Liver (tissue), 8 donors: ENCODE measurements at regions not wholly inside any gene's neighbourhood (a gene's known extent, or its start where the extent isn't known, plus 50 kb on each side); places are given as distances from the start of the nearest gene placed in this dataset.

Experiments used
- DNase-seq: peaks from one replicate; pipeline ENCODE4 v3.0.0-alpha.2; 2017; ENCODE audit warnings: low spot score
- H3K27ac ChIP-seq, 2 donors: one replicate each; pipeline ENCODE4 v1.7.0; 2013; ENCODE audit warnings: inconsistent platforms in 2 of 2, low read length in 2 of 2, control low read depth in 1 of 2, low read depth in 1 of 2, mild to moderate bottlenecking in 1 of 2
- H3K27me3 ChIP-seq, 4 donors: one replicate each; pipeline versions ENCODE4 v1.6.1 to v1.7.0; 2013; ENCODE audit warnings: low read length in 3 of 4, inconsistent platforms in 1 of 4, mild to moderate bottlenecking in 1 of 4, moderate library complexity in 1 of 4; ENCODE audit not compliant: control insufficient read depth in 4 of 4, insufficient read depth in 4 of 4
- H3K36me3 ChIP-seq, 4 donors: one replicate each; pipeline versions ENCODE4 v1.6.1 to v1.7.0; 2013; ENCODE audit warnings: low read length in 3 of 4, mild to moderate bottlenecking in 3 of 4, low read depth in 1 of 4, moderate library complexity in 1 of 4; ENCODE audit not compliant: control insufficient read depth in 4 of 4, insufficient read depth in 3 of 4
- H3K4me1 ChIP-seq, 4 donors: one replicate each; pipeline versions ENCODE4 v1.6.1 to v1.7.0; 2013; ENCODE audit warnings: low read length in 3 of 4, mild to moderate bottlenecking in 3 of 4, moderate library complexity in 1 of 4; ENCODE audit not compliant: control insufficient read depth in 4 of 4, insufficient read depth in 4 of 4
- H3K4me3 ChIP-seq, 3 donors: one replicate each; pipeline versions ENCODE4 v1.6.1 to v1.7.0; 2013; ENCODE audit warnings: low read length in 3 of 3, control low read depth in 1 of 3, low read depth in 1 of 3, mild to moderate bottlenecking in 1 of 3
- H3K9ac ChIP-seq, 2 donors: one replicate each; pipeline ENCODE4 v1.7.0; 2013; ENCODE audit warnings: low read length in 2 of 2, mild to moderate bottlenecking in 2 of 2, moderate library complexity in 2 of 2, control low read depth in 1 of 2, low read depth in 1 of 2
- H3K9me3 ChIP-seq, 4 donors: one replicate each; pipeline versions ENCODE4 v1.6.1 to v1.7.0; 2013; ENCODE audit warnings: low read length in 3 of 4; ENCODE audit not compliant: control insufficient read depth in 4 of 4
- EGR1 ChIP-seq, 2 donors: IDR thresholded peaks; 2 replicates each; pipeline ENCODE4 v1.6.1; 2016 to 2018; ENCODE audit warnings: antibody characterized with exemption in 2 of 2, low read depth in 2 of 2
- FOXA1 ChIP-seq: IDR thresholded peaks from 2 replicates; pipeline ENCODE4 v1.6.1; 2016; ENCODE audit warnings: antibody characterized with exemption
- FOXA2 ChIP-seq: IDR thresholded peaks from 2 replicates; pipeline ENCODE4 v1.6.1; 2016; ENCODE audit warnings: antibody characterized with exemption
- GABPA ChIP-seq, 2 donors: IDR thresholded peaks in 1 of 2; conservative IDR thresholded peaks in 1 of 2; 2 replicates each; pipeline ENCODE4 v1.6.1; 2016; ENCODE audit warnings: antibody characterized with exemption in 2 of 2, mild to moderate bottlenecking in 1 of 2, moderate library complexity in 1 of 2
- HNF4A ChIP-seq, 2 donors: conservative IDR thresholded peaks; 2 replicates each; pipeline ENCODE4 v1.6.1; 2016; ENCODE audit warnings: antibody characterized with exemption in 2 of 2, mild to moderate bottlenecking in 2 of 2
- HNF4G ChIP-seq: IDR thresholded peaks from 2 replicates; pipeline ENCODE4 v1.6.1; 2016; ENCODE audit warnings: antibody characterized with exemption
- JUND ChIP-seq, 2 donors: IDR thresholded peaks; 2 replicates each; pipeline ENCODE4 v1.6.1; 2016; ENCODE audit warnings: antibody characterized with exemption in 2 of 2
- NR2F2 ChIP-seq: IDR thresholded peaks from 2 replicates; pipeline ENCODE4 v1.6.1; 2016; ENCODE audit warnings: antibody characterized with exemption
- RAD21 ChIP-seq, 2 donors: IDR thresholded peaks; 2 replicates each; pipeline ENCODE4 v1.6.1; 2016; ENCODE audit warnings: antibody characterized with exemption in 2 of 2, mild to moderate bottlenecking in 2 of 2
- SP1 ChIP-seq: IDR thresholded peaks from 2 replicates; pipeline ENCODE4 v1.6.1; 2018; ENCODE audit warnings: antibody characterized with exemption, mild to moderate bottlenecking
- TAF1 ChIP-seq: conservative IDR thresholded peaks from 2 replicates; pipeline ENCODE4 v1.6.1; 2016; ENCODE audit warnings: antibody characterized with exemption, mild to moderate bottlenecking
- YY1 ChIP-seq: IDR thresholded peaks from 2 replicates; pipeline ENCODE4 v1.6.1; 2016; ENCODE audit warnings: antibody characterized with exemption, mild to moderate bottlenecking
- WGBS: extraction: QIAGEN DNeasy Blood & Tissue Kit; methylation state at CpG from one replicate; pipeline ENCODE4 v1.1.7; 2013; 5-methylcytosine and 5-hydroxymethylcytosine counted together
- TF ChIP-seq, protein P1 (sequence below): IDR thresholded peaks from 2 replicates; pipeline ENCODE4 v1.6.1; 2016; ENCODE audit warnings: antibody characterized with exemption
- TF ChIP-seq, protein P2 (sequence below): IDR thresholded peaks from 2 replicates; pipeline ENCODE4 v1.6.1; 2016; ENCODE audit warnings: antibody characterized with exemption
- TF ChIP-seq, protein P3 (sequence below): fragments of 150-350 bp; IDR thresholded peaks from 2 replicates; pipeline ENCODE4 v1.5.1; 2017; ENCODE audit warnings: improper control_type of control experiment, low read depth, low read length; ENCODE audit not compliant: missing input control
- TF ChIP-seq, protein P4 (sequence below): IDR thresholded peaks from 2 replicates; pipeline ENCODE4 v1.6.1; 2016; ENCODE audit warnings: antibody characterized with exemption
- TF ChIP-seq, protein P5 (sequence below): IDR thresholded peaks from 2 replicates; pipeline ENCODE4 v1.6.1; 2016; ENCODE audit warnings: antibody characterized with exemption, mild to moderate bottlenecking
- donor health status: healthy.
- donor health status: healthy.
- donor health status: healthy.
- donor health status: healthy.
- donor health status: healthy.

DNA sequence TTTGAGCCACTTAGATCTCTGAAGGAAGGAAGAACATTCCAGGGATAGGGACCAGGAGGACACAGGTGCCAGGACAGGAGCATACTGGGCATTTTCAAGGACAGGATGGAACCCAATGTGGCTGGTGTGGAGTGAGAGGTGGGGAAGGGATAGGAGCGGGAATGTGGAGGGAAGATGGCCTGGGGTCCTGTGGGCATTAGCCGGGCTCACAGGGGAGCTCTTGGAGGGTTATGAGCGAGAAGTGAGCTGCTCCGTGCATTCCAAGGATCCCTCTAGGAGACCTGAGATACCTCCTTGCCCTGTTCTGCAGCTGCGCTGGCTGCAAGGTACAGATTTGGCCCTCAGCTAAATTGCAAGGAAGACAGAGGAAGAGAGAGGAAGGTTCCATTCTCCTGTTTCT is 87.5 kb downstream of the IER5 start:
- Histone ChIP-seq H3K9me3 (peaks cover 0 to 8% (median 4%) of the 10 kb centered on the region in 4 donors), H3K9ac (no peak overlapping the region), H3K27me3 (no peaks in the 10 kb centered on the region), H3K4me3 (no peak overlapping the region), H3K36me3 (no peaks in the 10 kb centered on the region), H3K4me1 (no peaks in the 10 kb centered on the region), H3K27ac (no peak overlapping the region)
- 96% methylated on average over 5 of the region's 5 CpGs for WGBS
- TF ChIP-seq YY1 (no peak), GABPA (IDR thresholded peaks at IDR 0.05 in 1 of 2, conservative IDR thresholded peaks at IDR 0.05 in 1 of 2) (no peak), SP1 (no peak), JUND (IDR thresholded peaks at IDR 0.05) (no peak), FOXA1 (no peak), HNF4A (conservative IDR thresholded peaks at IDR 0.05) (no peak), HNF4G (no peak), FOXA2 (no peak), TAF1 (no peak)
- TF ChIP-seq, protein P1, sequence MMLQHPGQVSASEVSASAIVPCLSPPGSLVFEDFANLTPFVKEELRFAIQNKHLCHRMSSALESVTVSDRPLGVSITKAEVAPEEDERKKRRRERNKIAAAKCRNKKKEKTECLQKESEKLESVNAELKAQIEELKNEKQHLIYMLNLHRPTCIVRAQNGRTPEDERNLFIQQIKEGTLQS, result no peak
- TF ChIP-seq, protein P2, sequence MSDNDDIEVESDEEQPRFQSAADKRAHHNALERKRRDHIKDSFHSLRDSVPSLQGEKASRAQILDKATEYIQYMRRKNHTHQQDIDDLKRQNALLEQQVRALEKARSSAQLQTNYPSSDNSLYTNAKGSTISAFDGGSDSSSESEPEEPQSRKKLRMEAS, result no peak
- DNase-seq, result peak; percentile 14

DNA sequence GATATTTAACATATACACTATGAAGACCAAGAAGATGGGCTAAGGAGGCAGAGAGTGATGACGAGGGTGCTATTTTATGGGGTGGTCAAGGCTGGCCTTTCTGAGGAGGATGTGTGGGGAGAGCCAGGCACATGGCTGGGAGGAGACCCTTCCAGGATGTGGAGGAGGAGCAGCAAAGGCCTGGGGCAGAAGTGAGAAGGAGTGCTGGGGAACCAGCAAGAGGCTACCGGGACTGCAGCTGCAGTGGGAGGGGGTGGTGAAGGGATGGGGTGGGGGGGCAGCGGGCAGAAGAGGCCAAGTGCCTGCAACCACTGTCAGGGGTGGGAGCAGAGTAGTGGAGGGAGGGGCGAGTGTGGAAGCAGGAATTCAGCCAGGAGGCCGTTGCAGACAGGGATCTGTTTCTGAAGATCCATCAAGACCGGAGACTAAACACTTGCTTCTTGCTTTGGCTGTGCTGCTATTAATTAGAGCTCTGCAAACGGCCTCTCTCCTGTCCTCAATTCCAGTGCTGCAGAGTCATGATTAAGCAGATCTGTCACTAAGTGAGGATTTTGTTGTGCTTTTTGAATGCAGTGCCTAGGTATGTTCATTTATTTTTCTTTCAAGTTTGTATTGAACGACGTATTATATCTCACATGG is 89.9 kb downstream of the IER5 start:
- Histone ChIP-seq H3K9ac (no peak overlapping the region), H3K4me1 (no peaks in the 10 kb centered on the region), H3K4me3 (no peak overlapping the region), H3K9me3 (peaks cover 0 to 3% (median 0%) of the 10 kb centered on the region in 4 donors), H3K27me3 (no peaks in the 10 kb centered on the region), H3K36me3 (no peaks in the 10 kb centered on the region), H3K27ac (no peak overlapping the region)
- TF ChIP-seq TAF1 (no peak), NR2F2 (no peak), GABPA (IDR thresholded peaks at IDR 0.05 in 1 of 2, conservative IDR thresholded peaks at IDR 0.05 in 1 of 2) (no peak), YY1 (no peak), RAD21 (IDR thresholded peaks at IDR 0.05) (no peak), HNF4A (conservative IDR thresholded peaks at IDR 0.05) (no peak)
- TF ChIP-seq, protein P3, sequence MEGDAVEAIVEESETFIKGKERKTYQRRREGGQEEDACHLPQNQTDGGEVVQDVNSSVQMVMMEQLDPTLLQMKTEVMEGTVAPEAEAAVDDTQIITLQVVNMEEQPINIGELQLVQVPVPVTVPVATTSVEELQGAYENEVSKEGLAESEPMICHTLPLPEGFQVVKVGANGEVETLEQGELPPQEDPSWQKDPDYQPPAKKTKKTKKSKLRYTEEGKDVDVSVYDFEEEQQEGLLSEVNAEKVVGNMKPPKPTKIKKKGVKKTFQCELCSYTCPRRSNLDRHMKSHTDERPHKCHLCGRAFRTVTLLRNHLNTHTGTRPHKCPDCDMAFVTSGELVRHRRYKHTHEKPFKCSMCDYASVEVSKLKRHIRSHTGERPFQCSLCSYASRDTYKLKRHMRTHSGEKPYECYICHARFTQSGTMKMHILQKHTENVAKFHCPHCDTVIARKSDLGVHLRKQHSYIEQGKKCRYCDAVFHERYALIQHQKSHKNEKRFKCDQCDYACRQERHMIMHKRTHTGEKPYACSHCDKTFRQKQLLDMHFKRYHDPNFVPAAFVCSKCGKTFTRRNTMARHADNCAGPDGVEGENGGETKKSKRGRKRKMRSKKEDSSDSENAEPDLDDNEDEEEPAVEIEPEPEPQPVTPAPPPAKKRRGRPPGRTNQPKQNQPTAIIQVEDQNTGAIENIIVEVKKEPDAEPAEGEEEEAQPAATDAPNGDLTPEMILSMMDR, result no peak
- DNase-seq, result no peak
- WGBS, result 62% methylated on average over 9 of the region's 9 CpGs

DNA sequence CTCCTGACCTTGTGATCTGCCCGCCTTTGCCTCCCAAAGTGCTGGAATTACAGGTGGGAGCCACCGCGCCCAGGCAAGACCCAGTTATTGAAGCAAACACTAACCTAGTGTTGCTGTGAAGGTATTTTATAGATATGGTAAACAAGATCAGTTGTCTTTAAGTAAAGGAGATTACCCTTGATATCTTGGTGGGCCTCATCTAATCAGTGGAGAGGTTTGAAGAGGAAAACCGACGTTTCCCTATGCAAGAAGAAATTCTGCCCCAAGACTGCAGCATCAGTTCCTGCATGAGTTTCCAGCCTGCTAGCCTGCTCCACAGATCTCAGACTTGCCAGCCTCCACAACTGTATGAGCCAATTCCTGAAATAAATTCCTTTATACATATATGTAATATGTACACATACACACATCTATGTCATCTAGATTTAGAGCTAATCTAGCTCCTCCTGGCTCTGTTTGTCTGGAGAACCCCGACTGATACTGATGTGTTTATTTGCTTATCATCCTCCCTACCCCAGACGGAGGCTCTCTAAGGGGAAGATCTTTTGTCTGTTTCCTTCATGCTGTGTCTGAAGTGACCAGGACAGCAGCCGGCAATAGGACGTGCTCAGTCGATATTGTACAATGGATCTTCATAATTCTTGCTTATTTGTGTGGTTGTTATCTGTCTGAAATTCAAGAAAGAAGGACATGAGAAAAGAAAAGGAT is 90.9 kb downstream of the IER5 start:
- Histone ChIP-seq H3K27ac (no peak overlapping the region), H3K27me3 (no peaks in the 10 kb centered on the region), H3K9me3 (no peaks in the 10 kb centered on the region), H3K9ac (no peak overlapping the region), H3K4me3 (no peak overlapping the region), H3K36me3 (no peaks in the 10 kb centered on the region), H3K4me1 (no peaks in the 10 kb centered on the region)
- WGBS, result 65% methylated on average over 10 of the region's 10 CpGs
- no peak for DNase-seq
- TF ChIP-seq, protein P4, sequence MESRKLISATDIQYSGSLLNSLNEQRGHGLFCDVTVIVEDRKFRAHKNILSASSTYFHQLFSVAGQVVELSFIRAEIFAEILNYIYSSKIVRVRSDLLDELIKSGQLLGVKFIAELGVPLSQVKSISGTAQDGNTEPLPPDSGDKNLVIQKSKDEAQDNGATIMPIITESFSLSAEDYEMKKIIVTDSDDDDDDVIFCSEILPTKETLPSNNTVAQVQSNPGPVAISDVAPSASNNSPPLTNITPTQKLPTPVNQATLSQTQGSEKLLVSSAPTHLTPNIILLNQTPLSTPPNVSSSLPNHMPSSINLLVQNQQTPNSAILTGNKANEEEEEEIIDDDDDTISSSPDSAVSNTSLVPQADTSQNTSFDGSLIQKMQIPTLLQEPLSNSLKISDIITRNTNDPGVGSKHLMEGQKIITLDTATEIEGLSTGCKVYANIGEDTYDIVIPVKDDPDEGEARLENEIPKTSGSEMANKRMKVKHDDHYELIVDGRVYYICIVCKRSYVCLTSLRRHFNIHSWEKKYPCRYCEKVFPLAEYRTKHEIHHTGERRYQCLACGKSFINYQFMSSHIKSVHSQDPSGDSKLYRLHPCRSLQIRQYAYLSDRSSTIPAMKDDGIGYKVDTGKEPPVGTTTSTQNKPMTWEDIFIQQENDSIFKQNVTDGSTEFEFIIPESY, result no peak
- TF ChIP-seq HNF4G (no peak), HNF4A (conservative IDR thresholded peaks at IDR 0.05) (no peak), FOXA1 (no peak), YY1 (no peak), TAF1 (no peak), EGR1 (IDR thresholded peaks at IDR 0.05; ENCODE audit: low read depth in 2 of 2) (no peak)
- TF ChIP-seq, protein P1, result no peak
- TF ChIP-seq, protein P5, sequence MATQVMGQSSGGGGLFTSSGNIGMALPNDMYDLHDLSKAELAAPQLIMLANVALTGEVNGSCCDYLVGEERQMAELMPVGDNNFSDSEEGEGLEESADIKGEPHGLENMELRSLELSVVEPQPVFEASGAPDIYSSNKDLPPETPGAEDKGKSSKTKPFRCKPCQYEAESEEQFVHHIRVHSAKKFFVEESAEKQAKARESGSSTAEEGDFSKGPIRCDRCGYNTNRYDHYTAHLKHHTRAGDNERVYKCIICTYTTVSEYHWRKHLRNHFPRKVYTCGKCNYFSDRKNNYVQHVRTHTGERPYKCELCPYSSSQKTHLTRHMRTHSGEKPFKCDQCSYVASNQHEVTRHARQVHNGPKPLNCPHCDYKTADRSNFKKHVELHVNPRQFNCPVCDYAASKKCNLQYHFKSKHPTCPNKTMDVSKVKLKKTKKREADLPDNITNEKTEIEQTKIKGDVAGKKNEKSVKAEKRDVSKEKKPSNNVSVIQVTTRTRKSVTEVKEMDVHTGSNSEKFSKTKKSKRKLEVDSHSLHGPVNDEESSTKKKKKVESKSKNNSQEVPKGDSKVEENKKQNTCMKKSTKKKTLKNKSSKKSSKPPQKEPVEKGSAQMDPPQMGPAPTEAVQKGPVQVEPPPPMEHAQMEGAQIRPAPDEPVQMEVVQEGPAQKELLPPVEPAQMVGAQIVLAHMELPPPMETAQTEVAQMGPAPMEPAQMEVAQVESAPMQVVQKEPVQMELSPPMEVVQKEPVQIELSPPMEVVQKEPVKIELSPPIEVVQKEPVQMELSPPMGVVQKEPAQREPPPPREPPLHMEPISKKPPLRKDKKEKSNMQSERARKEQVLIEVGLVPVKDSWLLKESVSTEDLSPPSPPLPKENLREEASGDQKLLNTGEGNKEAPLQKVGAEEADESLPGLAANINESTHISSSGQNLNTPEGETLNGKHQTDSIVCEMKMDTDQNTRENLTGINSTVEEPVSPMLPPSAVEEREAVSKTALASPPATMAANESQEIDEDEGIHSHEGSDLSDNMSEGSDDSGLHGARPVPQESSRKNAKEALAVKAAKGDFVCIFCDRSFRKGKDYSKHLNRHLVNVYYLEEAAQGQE, result no peak
